GM12878 (cell line): ENCODE measurements at regions not wholly inside any gene's neighbourhood (a gene's known extent, or its start where the extent isn't known, plus 50 kb on each side); places are given as distances from the start of the nearest gene placed in this dataset.

ENCODE experiments used
- ELK1 ChIP-seq: IDR thresholded peaks from 2 replicates; pipeline ENCODE4 v1.6.1; 2012; ENCODE audit warnings: low read depth, low read length, improper control_type of control experiment
- SIN3A ChIP-seq: IDR thresholded peaks from 2 replicates; pipeline ENCODE4 v1.6.1; 2012; ENCODE audit warnings: low read depth, low read length, improper control_type of control experiment
- SMAD1 ChIP-seq: fragments of 450-650 bp; IDR thresholded peaks from 2 replicates; pipeline ENCODE4 v1.6.1; 2018; ENCODE audit warnings: mild to moderate bottlenecking, low read depth; ENCODE audit not compliant: partially characterized antibody
- ZNF274 ChIP-seq: IDR thresholded peaks from one replicate; pipeline ENCODE4 v1.8.0; 2011; ENCODE audit not compliant: insufficient read length, insufficient read depth
- TF ChIP-seq, protein P1 (sequence below), 3 experiments: IDR thresholded peaks in 2 of 3; conservative IDR thresholded peaks in 1 of 3; 2 replicates each; pipeline ENCODE4 v1.5.1; 2011; ENCODE audit warnings: low read depth in 3 of 3, low read length in 3 of 3, mild to moderate bottlenecking in 3 of 3, control low read depth in 2 of 3, moderate library complexity in 2 of 3, inconsistent platforms in 1 of 3, mixed read lengths in 1 of 3; ENCODE audit not compliant: control insufficient read depth in 2 of 3, insufficient read depth in 1 of 3; ENCODE audit errors: extremely low read depth in 1 of 3

GRCh38 chr11:23590596-23591308, 730.5 kb upstream of the CCDC179 start:
- TF ChIP-seq, protein P1, sequence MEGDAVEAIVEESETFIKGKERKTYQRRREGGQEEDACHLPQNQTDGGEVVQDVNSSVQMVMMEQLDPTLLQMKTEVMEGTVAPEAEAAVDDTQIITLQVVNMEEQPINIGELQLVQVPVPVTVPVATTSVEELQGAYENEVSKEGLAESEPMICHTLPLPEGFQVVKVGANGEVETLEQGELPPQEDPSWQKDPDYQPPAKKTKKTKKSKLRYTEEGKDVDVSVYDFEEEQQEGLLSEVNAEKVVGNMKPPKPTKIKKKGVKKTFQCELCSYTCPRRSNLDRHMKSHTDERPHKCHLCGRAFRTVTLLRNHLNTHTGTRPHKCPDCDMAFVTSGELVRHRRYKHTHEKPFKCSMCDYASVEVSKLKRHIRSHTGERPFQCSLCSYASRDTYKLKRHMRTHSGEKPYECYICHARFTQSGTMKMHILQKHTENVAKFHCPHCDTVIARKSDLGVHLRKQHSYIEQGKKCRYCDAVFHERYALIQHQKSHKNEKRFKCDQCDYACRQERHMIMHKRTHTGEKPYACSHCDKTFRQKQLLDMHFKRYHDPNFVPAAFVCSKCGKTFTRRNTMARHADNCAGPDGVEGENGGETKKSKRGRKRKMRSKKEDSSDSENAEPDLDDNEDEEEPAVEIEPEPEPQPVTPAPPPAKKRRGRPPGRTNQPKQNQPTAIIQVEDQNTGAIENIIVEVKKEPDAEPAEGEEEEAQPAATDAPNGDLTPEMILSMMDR (IDR thresholded peaks at IDR 0.05 in 2 of 3, conservative IDR thresholded peaks at IDR 0.05 in 1 of 3; ENCODE audit: control insufficient read depth in 2 of 3, extremely low read depth in 1 of 3, insufficient read depth in 1 of 3, low read depth in 3 of 3, low read length in 3 of 3), result no peak
- no peak for TF ChIP-seq ZNF274
- TF ChIP-seq SIN3A, result no peak
- no peak for TF ChIP-seq SMAD1
- TF ChIP-seq ELK1, result no peak
